GM23338 (cell line): ENCODE measurements at regions not wholly inside any gene's neighbourhood (a gene's known extent, or its start where the extent isn't known, plus 50 kb on each side); places are given as distances from the start of the nearest gene placed in this dataset.

ENCODE experiments used
- EZH2 ChIP-seq: fragments of 200-600 bp; sonication (generic); IDR thresholded peaks from one replicate; pipeline ENCODE4 v1.8.0; 2017; ENCODE audit warnings: antibody characterized with exemption, mild to moderate bottlenecking, low read depth; ENCODE audit not compliant: unreplicated experiment
- EZH2phosphoT487 ChIP-seq: fragments of 200-600 bp; sonication (generic); IDR thresholded peaks from one replicate; pipeline ENCODE4 v1.8.1; 2018; ENCODE audit warnings: antibody characterized with exemption; ENCODE audit not compliant: unreplicated experiment
- TF ChIP-seq, protein P1 (sequence below), 2 experiments: fragments of 200-600 bp in 1 of 2; sonication (generic) in 1 of 2; conservative IDR thresholded peaks; 2 replicates each; pipeline versions ENCODE4 v1.5.1 to v1.6.1; 2016 to 2017; ENCODE audit warnings: antibody characterized with exemption in 2 of 2, low read depth in 2 of 2, mild to moderate bottlenecking in 2 of 2, moderate library complexity in 1 of 2
- TF ChIP-seq, protein P2 (sequence below): IDR thresholded peaks from one replicate; pipeline ENCODE4 v1.6.1; 2018; ENCODE audit warnings: antibody characterized with exemption; ENCODE audit not compliant: unreplicated experiment

DNA sequence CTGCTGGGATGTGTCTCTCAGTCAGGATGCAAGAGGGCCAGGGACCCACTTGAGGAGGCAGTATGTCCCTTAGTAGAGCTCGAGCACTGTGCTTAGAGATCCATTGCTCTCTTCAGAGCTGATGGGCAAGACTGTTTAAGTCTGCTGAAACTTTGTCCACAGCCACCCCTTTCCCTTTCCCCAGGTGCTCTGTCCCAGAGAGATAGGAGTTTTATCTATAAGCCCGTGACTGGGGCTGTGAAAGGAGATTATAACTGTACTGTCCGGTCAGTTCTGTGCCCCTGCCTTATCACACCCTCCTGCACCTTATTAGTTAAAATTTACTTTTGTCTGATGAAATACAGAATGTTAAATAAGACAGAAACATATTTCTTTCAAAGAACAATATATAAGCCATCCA lies 378.4 kb downstream of the PABPC4L start:
- TF ChIP-seq, protein P1, sequence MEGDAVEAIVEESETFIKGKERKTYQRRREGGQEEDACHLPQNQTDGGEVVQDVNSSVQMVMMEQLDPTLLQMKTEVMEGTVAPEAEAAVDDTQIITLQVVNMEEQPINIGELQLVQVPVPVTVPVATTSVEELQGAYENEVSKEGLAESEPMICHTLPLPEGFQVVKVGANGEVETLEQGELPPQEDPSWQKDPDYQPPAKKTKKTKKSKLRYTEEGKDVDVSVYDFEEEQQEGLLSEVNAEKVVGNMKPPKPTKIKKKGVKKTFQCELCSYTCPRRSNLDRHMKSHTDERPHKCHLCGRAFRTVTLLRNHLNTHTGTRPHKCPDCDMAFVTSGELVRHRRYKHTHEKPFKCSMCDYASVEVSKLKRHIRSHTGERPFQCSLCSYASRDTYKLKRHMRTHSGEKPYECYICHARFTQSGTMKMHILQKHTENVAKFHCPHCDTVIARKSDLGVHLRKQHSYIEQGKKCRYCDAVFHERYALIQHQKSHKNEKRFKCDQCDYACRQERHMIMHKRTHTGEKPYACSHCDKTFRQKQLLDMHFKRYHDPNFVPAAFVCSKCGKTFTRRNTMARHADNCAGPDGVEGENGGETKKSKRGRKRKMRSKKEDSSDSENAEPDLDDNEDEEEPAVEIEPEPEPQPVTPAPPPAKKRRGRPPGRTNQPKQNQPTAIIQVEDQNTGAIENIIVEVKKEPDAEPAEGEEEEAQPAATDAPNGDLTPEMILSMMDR (conservative IDR thresholded peaks at IDR 0.05; ENCODE audit: low read depth in 2 of 2) = no peak
- no peak for TF ChIP-seq EZH2phosphoT487
- TF ChIP-seq, protein P2, sequence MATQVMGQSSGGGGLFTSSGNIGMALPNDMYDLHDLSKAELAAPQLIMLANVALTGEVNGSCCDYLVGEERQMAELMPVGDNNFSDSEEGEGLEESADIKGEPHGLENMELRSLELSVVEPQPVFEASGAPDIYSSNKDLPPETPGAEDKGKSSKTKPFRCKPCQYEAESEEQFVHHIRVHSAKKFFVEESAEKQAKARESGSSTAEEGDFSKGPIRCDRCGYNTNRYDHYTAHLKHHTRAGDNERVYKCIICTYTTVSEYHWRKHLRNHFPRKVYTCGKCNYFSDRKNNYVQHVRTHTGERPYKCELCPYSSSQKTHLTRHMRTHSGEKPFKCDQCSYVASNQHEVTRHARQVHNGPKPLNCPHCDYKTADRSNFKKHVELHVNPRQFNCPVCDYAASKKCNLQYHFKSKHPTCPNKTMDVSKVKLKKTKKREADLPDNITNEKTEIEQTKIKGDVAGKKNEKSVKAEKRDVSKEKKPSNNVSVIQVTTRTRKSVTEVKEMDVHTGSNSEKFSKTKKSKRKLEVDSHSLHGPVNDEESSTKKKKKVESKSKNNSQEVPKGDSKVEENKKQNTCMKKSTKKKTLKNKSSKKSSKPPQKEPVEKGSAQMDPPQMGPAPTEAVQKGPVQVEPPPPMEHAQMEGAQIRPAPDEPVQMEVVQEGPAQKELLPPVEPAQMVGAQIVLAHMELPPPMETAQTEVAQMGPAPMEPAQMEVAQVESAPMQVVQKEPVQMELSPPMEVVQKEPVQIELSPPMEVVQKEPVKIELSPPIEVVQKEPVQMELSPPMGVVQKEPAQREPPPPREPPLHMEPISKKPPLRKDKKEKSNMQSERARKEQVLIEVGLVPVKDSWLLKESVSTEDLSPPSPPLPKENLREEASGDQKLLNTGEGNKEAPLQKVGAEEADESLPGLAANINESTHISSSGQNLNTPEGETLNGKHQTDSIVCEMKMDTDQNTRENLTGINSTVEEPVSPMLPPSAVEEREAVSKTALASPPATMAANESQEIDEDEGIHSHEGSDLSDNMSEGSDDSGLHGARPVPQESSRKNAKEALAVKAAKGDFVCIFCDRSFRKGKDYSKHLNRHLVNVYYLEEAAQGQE = no peak
- TF ChIP-seq EZH2 = no peak
